HG03066 (cell line): ENCODE measurements at regions not wholly inside any gene's neighbourhood (a gene's known extent, or its start where the extent isn't known, plus 50 kb on each side); places are given as distances from the start of the nearest gene placed in this dataset.
"Not testable (repeated sequence)": the region's sequence is repeated elsewhere in the genome, so short reads cannot be mapped to it uniquely, and the experiment has no call there.

Experiments
- ATAC-seq: cut with Tn5 transposase; IDR thresholded peaks from one replicate; pipeline ENCODE4 v1.9.1; 2021; ENCODE audit warnings: low read depth; ENCODE audit not compliant: unreplicated experiment

DNA sequence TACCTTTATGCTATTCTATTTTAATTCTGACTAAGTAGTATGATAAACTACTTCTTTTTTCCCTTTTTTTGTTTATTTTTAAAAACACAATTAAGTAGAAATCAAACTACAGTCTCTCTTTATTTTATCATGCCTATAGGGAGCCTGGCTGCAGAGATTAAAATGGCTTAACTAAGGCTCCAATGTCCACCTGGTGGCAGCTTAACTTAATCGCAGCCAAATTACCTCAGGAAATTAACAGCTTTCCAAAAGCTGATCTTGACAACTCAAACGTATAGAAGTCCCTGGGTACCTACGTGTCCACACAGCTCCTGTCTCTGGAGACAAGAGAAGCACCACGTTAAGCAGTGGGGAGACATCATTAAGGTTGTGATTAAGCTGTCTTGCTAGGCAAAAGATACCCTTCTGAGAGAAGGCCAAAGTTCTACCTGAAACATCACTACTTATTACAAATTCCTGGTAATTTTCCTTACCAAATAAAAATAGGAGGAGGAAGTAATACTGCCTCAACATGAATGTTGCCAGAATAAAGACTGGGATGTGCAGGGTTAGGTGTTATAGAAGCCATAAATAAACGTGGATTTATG, 63.2 kb upstream of the SNX19 start:
- ATAC-seq = no peak

DNA sequence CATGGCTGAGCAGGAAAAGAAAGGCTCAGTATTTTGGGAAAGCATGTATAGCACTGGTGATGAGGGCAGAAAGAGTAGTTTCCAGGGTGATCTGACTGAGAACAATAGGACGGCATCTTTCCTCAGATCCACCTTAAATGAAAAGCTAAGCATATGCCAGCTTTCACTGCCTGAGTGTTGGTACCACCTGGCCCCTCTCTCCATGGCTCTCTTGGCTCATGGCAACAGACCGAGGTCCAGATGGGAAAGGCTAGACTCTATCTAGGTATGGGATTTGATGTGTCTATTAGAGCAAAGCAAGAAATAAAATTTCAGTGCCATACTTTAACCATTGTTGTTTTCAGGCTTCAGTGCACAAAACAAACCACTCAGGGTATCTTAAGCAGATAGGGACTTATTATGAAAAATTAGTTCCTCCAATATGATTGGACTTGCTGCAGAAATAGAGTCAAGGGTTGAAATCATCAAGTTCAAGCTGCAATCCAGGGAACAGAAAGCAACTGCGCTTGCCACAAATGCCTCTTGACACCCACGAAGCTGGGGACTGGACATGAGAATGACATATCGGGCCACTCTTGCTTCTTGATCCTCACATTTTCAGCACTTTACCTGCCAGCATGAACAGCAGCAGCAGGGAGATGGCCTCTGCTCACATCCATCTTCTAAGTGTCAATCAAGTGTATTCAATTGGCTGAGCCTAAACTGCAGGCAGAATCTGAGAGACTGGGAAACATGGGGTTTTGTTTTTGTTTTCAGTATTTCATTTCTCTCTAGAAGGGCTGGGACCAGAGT, 64.0 kb upstream of the SNX19 start:
- no peak for ATAC-seq

DNA sequence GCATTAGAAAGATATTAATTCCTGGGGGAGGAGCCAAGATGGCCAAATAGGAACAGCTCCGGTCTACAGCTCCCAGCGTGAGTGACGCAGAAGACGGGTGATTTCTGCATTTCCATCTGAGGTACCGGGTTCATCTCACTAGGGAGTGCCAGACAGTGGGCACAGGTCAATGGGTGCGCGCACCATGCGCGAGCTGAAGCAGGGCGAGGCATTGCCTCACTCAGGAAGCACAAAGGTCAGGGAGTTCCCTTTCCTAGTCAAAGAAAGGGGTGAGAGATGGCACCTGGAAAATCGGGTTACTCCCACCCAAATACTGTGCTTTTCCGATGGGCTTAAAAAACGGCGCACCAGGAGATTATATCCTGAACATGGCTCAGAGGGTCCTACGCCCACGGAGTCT, 68.0 kb upstream of the SNX19 start:
- ATAC-seq = not testable (repeated sequence)

DNA sequence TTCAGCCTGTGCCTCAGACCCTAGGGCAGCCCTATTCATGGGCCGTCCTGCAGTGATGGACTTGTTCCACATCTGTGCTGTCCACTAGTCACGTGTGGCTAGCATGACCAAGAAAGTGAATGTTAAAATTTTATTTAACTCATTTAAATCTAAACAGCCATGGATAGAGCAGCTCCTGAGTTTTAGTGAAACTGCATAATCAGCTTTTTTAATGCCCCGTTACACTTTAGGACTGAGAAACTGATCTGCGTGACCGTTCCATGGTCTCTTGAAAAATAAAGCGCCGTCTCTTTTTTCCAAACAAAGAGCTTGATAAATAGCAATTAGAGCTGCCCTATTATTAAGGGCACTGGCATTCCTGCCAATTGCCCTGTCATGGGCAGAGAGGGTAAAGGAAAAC, 76.5 kb upstream of the SNX19 start:
- ATAC-seq = no peak

DNA sequence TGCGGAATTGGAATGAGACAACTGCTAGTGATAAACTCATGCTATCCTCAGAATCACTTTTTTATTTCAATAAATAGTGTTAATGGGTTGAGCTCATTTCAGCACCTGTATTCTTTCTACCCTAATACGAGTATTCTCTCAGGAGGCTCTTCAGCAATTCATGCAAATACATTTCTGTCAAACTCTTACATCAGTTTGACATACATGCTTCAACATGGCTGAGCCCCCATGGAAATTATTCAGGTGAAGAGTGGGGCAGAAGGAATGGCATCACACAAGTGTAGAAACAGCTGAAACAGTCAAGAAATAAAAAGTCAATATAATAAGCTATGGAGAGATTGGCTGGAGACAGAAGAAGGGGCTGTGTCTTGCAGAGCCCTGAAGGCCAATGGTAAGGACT, 77.8 kb upstream of the SNX19 start:
- no peak for ATAC-seq

DNA sequence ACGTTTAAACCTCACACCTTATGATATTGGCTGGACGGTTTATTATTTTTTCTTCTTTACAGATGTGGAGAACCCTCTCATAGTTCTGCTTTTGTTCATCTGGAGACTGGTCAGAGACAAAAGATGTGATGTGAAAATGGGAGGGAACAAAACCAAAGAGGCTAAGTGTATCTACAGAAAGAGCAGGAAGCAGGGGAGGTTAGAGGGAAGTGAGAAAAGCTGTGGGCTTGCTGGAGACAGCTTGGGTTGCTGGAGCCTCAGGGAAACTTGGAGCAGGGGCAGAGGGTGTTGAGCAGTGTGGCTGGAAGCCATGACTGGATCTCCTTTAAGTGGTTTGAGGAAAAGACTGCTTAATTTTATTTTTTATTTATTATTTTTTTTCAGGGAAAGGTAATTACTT, 79.0 kb upstream of the SNX19 start:
- ATAC-seq = no peak

DNA sequence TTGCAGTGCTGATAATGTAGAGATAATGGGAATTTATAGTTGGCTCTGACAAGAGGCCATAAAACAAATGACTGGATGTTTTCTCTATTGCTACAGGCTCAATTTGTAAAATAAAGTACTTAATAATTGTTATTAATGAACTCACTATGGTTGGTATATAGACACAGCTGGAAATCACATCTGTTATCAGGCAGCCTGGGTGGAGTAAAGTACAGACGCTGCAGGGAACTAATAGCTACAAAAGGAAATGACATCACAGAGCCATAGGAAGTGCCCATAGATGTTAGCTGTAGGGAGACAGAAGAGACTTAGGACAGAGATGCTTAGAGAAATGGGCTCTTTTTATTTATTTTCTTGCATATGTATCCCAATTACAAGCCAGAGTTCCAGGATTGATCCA, 81.0 kb upstream of the SNX19 start:
- no peak for ATAC-seq

DNA sequence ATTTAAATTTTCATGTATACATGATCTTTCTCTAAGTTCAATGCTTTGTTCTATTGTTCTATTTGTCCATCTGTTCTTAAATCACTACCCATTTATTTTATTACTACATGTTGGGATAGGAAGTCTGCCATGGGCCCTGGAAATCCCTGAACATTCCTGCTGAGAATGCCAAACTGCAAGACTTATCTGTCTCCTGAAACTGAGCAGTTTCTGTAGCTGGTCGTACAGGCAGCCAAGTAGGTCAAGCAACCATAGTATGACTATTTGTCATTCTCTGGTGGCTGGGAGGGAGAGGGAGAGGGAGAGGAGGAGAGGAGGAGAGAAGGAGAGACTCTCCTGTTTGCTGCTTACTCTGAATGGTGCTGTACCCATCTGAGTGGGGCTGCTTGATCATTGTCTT, 82.8 kb upstream of the SNX19 start:
- no peak for ATAC-seq

DNA sequence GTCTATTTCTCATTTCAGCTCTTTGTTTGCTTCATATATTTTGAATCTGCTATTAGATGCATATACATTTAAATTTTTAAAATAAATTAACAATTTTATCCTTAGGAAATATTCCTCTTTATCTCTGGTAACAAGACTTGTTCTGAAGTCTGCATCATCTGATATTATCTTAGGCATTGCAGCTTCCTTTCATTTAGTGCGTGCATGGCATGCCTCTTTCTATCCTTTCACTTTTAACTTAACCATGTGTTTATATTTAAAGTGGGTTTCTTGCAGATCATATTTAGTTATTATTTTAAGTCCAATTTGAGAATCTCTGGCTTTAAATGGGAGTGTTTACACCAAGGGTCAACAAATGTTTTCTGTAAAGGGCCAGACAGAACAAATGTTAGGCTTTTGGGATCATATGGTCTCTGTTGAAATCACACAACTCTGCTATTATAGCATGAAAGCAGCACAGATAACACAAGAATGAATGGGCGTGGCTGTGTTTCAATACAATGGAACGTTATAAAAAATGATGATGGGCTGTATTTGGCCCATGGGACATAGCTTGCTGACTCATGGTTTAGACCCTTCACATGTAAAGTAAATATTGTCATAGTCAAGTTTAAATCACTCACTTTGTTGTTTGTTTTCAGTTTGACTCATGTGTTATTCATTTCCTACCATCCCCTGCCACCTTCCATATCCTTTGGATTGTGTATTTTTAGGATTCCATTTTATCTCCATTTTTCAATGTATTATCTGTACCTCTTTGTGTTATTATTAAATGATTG, 83.9 kb upstream of the SNX19 start:
- no peak for ATAC-seq

DNA sequence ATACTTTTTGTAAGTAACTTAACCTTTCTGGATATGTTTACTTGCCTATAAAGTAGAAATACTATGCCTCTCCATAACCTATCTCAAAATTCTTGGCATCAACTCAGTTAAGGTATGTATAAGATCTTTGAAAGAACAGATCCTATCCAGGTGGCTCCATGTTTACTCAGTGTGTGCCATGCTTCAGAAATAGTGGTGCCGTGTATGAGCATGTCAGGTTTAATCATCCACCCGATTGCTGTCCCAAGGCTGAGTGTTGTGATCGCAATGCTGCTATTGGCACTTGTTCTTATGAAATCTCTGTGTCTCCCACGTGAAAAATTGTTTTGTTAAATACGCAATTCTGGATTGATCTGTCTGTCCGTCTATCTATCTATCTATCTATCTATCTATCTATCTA, 85.9 kb upstream of the SNX19 start:
- no peak for ATAC-seq

DNA sequence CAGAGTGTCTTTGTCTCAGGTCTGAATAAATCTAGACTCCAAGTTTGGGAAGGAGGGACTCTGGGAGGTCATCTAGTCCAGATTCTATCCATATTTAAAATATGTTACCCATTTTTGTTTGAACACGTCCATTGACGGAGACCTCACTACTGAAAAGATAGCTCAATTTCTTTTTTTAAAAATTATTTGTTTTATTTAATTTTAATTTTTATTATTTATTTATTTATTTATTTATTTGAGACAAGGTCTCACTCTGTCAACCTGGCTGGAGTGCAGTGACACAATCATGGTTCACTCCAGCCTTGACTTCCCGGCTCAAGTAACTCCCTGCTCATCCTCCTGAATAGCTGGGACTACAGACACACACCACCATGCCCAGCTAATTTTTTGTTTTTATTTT, 89.5 kb upstream of the SNX19 start:
- no peak for ATAC-seq

DNA sequence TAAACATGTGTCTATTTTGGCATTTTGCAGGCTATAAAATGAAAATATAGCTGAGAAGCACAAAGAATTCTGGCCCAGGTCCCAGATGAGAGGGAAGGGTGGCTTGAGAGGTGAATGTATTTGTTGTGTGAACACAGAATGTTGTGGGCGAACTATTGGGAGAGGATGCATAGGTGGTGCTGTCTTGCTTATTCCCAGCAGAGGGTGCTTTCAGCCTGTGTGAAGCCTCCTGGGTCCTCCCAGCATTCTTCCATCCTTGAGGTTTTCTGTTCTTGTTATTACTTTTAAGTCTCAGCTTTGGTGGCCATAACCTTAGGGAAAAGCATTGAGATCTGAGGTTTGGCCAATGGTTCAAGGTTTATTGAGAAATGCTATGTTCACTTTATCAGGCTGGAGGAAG, 108.7 kb upstream of the SNX19 start:
- ATAC-seq = no peak

DNA sequence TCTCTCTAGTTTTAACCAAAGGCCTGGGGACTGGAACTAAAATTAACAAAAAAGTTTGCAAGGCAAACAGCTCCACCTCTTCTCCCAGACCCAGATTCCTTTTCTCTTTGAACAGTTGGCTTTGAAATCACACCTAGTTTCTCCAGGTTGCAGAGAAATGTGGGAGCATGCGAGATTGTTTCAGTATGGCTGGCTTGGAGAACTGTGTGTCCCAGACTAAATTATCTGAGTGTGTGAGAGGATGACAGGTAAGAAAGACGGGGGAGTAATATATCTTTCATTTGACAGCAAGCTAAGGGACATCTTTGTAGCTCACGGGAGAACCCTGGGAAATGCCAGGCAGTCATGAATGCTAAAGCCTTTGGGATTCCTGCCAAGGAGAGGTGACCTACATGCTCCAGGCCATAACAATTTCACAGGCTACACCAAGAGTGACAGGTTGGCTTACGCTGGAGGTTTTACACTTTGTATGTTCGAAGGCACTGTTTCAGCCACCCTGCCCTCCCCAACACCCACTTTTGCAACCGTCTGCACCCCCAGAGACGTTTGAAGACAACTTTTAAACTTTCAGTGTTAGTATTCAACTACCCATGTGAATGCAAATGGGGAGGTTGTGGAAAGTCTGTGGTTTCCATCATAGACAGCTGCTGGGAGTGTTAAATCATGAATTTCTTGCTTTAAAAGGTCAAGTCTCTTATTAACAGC, 109.3 kb upstream of the SNX19 start:
- peak; percentile 71 for ATAC-seq

DNA sequence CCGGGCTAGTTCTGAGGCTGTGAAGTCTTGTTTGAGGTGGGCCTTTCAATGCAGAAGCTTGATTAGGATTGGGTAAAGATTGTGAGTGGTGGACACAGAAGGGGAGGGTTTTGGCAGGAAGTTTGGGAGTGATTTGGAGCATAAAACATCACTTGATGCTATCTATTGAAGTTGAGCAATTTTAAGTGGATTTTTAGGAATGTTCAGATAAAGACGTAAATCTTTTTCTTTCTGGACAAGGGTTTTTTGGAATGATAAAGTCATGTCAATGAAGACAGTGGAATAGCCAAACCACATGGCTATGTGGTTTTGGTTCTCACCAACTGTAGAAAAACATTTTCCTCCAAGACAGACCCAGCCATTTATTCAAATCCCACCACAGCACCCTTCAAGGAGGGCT, 111.2 kb upstream of the SNX19 start:
- ATAC-seq = no peak

DNA sequence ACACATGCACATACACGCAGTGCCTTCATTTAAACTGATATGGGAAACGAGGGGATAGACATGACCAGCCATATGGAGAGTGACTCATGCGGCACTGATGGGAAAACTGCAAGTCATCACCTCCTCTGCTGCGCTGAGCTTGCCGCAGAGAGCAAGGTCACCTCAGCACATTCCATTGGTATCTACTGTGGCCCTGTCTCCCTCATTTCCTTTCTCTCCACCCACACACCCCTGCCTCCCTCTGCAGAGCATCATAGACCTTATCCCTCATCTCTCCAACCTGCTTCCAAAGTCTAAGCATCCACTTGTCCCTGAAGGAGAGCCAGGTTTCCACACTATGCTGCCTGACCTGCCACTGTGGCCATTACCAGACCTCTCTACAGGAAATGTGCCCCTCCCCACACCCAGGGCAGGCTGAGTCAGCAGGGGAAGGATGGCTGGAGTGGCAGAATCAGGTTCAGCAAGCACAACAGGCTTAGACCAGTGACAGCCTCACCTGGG, 116.9 kb upstream of the SNX19 start:
- no peak for ATAC-seq

DNA sequence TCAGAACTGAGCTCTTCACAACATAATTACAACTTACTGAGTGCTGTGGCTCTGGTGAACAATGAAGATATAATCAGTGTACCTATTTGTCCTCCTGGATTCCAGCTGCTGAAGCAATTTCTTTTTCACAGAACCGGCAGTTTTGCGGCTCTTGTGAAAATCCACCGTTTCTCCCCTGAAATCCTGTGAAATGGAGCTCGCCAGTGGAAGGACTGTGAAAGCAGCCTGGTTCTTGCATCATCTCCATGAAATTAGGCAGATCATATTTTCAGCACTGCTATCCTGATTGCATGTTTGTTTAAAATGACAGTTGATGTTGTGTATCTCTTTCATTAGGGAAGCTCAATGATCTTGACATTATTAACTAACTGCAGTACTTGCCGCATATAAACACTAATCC, 120.2 kb upstream of the SNX19 start:
- no peak for ATAC-seq

DNA sequence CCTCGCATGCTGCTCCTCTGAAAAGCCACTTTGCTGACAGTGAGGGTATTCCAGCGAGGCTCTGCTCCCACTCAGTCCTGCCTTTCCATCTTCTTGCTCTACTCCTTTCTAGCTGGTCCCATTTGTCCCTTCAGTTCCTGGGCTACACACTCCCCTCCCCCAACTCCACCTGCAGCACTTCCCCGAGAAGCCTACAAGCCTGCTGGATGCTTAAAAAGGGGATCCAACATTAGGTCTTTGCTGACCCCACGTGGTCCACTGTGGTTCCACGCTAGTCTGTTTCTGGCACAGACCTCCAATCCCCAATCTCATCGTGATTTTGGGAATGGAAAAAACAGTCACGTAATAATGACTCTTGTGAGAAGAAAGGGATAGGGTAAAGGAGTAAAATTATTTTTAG, 121.6 kb upstream of the SNX19 start:
- no peak for ATAC-seq

DNA sequence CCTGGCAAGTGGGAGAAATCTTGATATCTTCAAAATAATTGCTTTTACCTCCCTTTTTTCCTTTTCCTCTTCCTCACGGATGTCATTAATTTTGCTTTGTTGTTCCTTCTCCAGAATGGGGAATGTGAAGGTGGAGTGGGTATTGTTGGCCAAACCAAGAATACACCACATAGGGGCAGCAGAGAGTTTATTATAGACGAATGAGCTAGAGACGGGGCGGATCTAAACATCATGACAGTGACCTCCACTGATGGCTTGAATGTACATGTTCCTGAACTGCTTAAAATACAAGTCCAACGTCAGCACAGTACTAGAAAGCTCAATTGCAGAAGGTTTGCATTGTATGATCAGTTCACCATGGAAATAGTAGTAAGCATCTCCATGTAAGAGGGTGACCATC, 122.3 kb upstream of the SNX19 start:
- ATAC-seq = no peak

DNA sequence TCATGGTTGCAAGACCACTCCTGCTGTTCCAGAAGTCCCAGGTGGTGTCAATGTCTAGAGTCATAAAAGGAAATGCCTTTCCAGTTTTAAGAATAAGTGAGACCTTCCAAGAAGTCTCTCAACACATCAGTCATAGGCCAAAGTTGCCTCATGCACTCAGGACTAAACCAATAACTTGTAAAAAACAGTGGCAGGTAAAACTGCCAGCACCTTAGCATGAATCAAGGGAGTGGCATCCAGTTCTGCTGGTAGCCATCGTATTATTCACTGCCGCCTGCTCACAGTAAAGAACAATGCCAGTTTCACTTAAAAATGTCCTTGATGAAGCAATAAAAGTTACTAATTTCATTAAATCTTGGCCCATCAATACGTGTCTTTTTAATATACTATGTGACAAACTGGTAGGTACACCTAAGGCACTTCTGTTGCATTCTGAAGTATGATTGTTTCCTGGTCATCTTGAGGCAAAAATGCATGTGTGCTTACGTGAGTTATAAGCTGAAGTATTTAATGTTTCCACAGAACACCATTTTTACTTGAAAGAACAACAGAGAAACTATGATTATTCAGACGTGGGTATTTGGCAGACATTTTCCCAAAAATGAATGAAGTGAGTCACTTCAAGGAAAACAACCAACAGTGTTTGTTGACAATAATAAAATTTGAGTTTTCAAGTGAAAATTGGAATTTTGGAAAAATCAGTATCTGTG, 125.2 kb upstream of the SNX19 start:
- no peak for ATAC-seq

DNA sequence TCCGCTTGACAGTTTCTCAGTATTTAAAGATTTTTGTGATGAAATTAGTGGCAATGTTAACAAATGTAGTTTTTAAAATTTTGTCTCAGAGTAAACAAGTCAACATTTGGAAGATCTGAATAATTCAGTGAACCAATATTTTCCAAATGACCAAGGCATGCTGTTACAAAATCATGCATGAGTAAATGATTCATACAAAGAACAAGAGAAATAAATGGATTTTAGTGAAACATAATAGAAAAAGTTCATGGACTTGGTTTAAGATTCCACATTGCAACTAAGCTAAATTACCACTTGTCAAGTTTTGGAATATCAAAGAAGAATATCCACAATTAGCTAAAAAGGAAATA, 125.7 kb upstream of the SNX19 start:
- ATAC-seq = no peak

DNA sequence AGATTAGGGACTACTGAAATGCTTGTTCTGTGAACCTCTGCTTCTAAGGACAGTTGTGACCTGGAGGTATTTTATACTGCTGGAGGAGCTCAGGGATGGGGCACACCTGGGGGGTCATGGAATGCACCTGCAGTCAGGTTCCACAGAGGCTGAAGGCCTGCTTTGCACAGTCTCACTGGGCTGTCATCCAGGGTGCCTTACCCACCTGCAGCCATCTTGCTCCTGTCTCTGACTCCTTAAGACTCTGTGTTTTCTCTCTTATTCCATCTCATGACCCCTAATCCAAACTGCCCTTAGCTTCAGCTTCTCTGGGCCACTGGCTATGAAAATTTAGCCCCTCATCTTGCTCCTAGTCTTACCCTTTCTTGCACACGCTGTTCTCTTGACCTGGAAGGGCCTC, 127.0 kb upstream of the SNX19 start:
- no peak for ATAC-seq
